GM12873 (cell line): ENCODE measurements at regions not wholly inside any gene's neighbourhood (a gene's known extent, or its start where the extent isn't known, plus 50 kb on each side); places are given as distances from the start of the nearest gene placed in this dataset.

Experiments used
- CTCF ChIP-seq: IDR thresholded peaks from 2 replicates; pipeline ENCODE4 v1.5.1; 2012; ENCODE audit warnings: low read depth, mild to moderate bottlenecking, moderate library complexity, low read length, control low read depth; ENCODE audit not compliant: insufficient read depth; ENCODE audit errors: missing control alignments

- no peak for TF ChIP-seq CTCF
Measured at GRCh38 chr13:22422712-22423111, 751.8 kb downstream of the FGF9 start.

GRCh38 chr13:22423261-22423660, 752.4 kb downstream of the FGF9 start:
- no peak for TF ChIP-seq CTCF

GRCh38 chr13:22425087-22425486, 754.2 kb downstream of the FGF9 start:
- no peak for TF ChIP-seq CTCF

- no peak for TF ChIP-seq CTCF
Measured at GRCh38 chr13:22427066-22427465, 753.7 kb upstream of the SGCG start.

GRCh38 chr13:22427783-22428182, 753.0 kb upstream of the SGCG start:
- no peak for TF ChIP-seq CTCF

- no peak for TF ChIP-seq CTCF
Measured at GRCh38 chr13:22428188-22428828, 752.5 kb upstream of the SGCG start.

- TF ChIP-seq CTCF: no peak
Measured at GRCh38 chr13:22432690-22433089, 748.1 kb upstream of the SGCG start.
